ENCODE measurements at regions not wholly inside any gene's neighbourhood (a gene's known extent, or its start where the extent isn't known, plus 50 kb on each side); places are given as distances from the start of the nearest gene placed in this dataset.

DNA sequence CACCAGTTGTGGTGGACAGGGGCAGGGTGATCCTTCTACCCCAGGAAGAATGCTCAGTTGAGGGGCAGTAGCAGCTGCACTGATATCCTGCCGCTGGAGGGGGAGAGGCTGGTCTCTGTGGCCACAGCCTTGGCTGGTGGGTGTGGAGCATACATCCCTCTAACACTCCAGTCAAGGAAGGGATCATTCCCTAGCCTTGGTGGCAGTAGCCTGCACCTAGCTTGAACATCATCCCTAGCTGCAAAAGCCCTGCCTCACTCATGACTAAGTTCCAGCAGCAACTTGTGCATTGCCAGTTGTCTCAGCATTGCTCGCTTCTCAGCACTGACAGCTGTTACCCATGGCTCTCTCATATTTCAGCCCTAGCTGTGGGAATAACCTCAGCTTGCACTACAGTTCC, 688.9 kb upstream of the POT1 start:
- intact Hi-C loops (cut with micrococcal nuclease), result no loop called here
- no peak overlapping the region for H3K4me3 Mint-ChIP-seq

DNA sequence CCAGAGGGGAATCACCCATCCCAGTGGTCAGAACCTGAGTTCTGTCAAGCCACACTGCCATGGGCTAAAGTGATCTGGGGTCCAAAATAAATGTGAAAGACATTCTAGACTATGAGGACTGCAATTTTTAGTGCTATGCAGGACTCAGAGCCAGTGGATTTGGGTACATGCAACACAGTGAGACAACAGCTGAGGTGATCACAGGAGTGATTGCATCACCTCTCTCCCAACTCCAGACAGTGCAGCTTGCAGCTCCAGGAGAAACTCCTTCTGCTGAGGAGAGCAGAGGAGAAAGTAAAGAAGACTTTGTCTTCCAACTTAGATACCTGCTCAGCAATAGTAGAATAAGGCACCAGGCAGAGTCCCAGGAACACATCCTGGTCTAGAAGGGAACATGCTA, 682.0 kb upstream of the POT1 start:
- Mint-ChIP-seq H3K27me3 (ENCODE audit: low read depth) (no peaks in the 10 kb centered on the region), H3K36me3 (ENCODE audit: low read depth) (no peaks in the 10 kb centered on the region), H3K9me3 (peaks cover 24% of the 10 kb centered on the region), H3K27ac (no peak overlapping the region), H3K4me1 (ENCODE audit: low read depth) (no peaks in the 10 kb centered on the region), H3K4me3 (no peak overlapping the region)
- no peak for DNase-seq
- CTCF ChIA-PET, result no interaction called here
- intact Hi-C loops (cut with micrococcal nuclease), result no loop called here

More for the DNA sequence above, 688.9 kb upstream of the POT1 start:
- Mint-ChIP-seq H3K9me3 (peaks cover 28% of the 10 kb centered on the region), H3K27ac (no peak overlapping the region), H3K4me1 (ENCODE audit: low read depth) (no peaks in the 10 kb centered on the region), H3K36me3 (ENCODE audit: low read depth) (no peaks in the 10 kb centered on the region), H3K27me3 (ENCODE audit: low read depth) (no peaks in the 10 kb centered on the region)
- CTCF ChIA-PET, result interaction anchor here (0.6 kb wide), 1 partner anchor 288 kb away, joined by 4 read pairs; no protein-coding TSS in a partner anchor
- DNase-seq, result no peak

GRCh38 chr7:125606671-125607070, 677.0 kb upstream of the POT1 start:
- no peaks in the 10 kb centered on the region for H3K36me3 Mint-ChIP-seq (ENCODE audit: low read depth)
- no peak overlapping the region for H3K27ac Mint-ChIP-seq
- no peak overlapping the region for H3K4me3 Mint-ChIP-seq
- CTCF ChIA-PET, result no interaction called here
- H3K9me3 Mint-ChIP-seq, result peaks cover 4% of the 10 kb centered on the region
- H3K4me1 Mint-ChIP-seq (ENCODE audit: low read depth), result no peaks in the 10 kb centered on the region
- intact Hi-C loops (cut with micrococcal nuclease), result no loop called here
- DNase-seq, result no peak
- H3K27me3 Mint-ChIP-seq (ENCODE audit: low read depth), result no peaks in the 10 kb centered on the region

GRCh38 chr7:125605241-125605640, 675.6 kb upstream of the POT1 start:
- H3K4me3 Mint-ChIP-seq, result no peak overlapping the region
- intact Hi-C loops (cut with micrococcal nuclease), result no loop called here

DNA sequence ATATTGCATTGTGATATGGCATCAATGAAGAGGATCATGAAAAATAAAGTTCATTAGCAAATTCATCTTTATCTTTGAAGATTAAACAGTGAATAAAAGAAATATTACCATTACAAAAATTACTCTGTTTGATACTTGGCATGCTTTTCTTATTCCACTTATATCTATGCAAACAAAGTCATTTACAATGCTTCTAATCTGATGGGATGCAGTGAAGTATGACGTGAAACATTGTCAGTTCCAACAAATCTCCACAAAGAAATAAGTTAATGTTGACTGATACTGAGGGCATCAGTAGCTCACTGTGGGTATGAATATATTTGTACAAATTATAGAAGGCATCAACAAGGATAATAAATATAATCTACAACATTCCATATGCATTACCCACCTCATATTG, 672.8 kb upstream of the POT1 start:
- Mint-ChIP-seq H3K4me3 (no peak overlapping the region), H3K36me3 (ENCODE audit: low read depth) (no peaks in the 10 kb centered on the region), H3K27ac (no peak overlapping the region), H3K9me3 (peaks cover 2% of the 10 kb centered on the region), H3K4me1 (ENCODE audit: low read depth) (no peaks in the 10 kb centered on the region), H3K27me3 (ENCODE audit: low read depth) (no peaks in the 10 kb centered on the region)
- intact Hi-C loops (cut with micrococcal nuclease), result no loop called here
- no peak for DNase-seq
- CTCF ChIA-PET, result no interaction called here

More at GRCh38 chr7:125605241-125605640, 675.6 kb upstream of the POT1 start:
- CTCF ChIA-PET, result no interaction called here
- Mint-ChIP-seq H3K27ac (no peak overlapping the region), H3K9me3 (peaks cover 3% of the 10 kb centered on the region), H3K36me3 (ENCODE audit: low read depth) (no peaks in the 10 kb centered on the region), H3K27me3 (ENCODE audit: low read depth) (no peaks in the 10 kb centered on the region), H3K4me1 (ENCODE audit: low read depth) (no peaks in the 10 kb centered on the region)
- DNase-seq, result no peak

GRCh38 chr7:125599387-125599786, 669.8 kb upstream of the POT1 start:
- Mint-ChIP-seq H3K4me1 (ENCODE audit: low read depth) (no peaks in the 10 kb centered on the region), H3K27me3 (ENCODE audit: low read depth) (no peaks in the 10 kb centered on the region), H3K9me3 (peaks cover 2% of the 10 kb centered on the region), H3K27ac (no peak overlapping the region), H3K4me3 (no peak overlapping the region), H3K36me3 (ENCODE audit: low read depth) (no peaks in the 10 kb centered on the region)
- CTCF ChIA-PET, result no interaction called here
- intact Hi-C loops (cut with micrococcal nuclease), result no loop called here
- DNase-seq, result no peak

GRCh38 chr7:125592331-125592730, 662.7 kb upstream of the POT1 start:
- H3K36me3 Mint-ChIP-seq (ENCODE audit: low read depth), result no peaks in the 10 kb centered on the region
- H3K4me1 Mint-ChIP-seq (ENCODE audit: low read depth), result no peaks in the 10 kb centered on the region
- CTCF ChIA-PET, result no interaction called here
- no peak for DNase-seq
- intact Hi-C loops (cut with micrococcal nuclease), result no loop called here
- no peak overlapping the region for H3K4me3 Mint-ChIP-seq
- H3K27ac Mint-ChIP-seq, result no peak overlapping the region
- no peaks in the 10 kb centered on the region for H3K27me3 Mint-ChIP-seq (ENCODE audit: low read depth)
- H3K9me3 Mint-ChIP-seq, result peaks cover 2% of the 10 kb centered on the region

GRCh38 chr7:125573126-125573525, 643.5 kb upstream of the POT1 start:
- Mint-ChIP-seq H3K9me3 (peaks cover 8% of the 10 kb centered on the region), H3K4me3 (no peak overlapping the region), H3K36me3 (ENCODE audit: low read depth) (no peaks in the 10 kb centered on the region), H3K27me3 (ENCODE audit: low read depth) (no peaks in the 10 kb centered on the region), H3K4me1 (ENCODE audit: low read depth) (no peaks in the 10 kb centered on the region), H3K27ac (no peak overlapping the region)
- intact Hi-C loops (cut with micrococcal nuclease), result no loop called here
- DNase-seq, result no peak
- CTCF ChIA-PET, result no interaction called here

DNA sequence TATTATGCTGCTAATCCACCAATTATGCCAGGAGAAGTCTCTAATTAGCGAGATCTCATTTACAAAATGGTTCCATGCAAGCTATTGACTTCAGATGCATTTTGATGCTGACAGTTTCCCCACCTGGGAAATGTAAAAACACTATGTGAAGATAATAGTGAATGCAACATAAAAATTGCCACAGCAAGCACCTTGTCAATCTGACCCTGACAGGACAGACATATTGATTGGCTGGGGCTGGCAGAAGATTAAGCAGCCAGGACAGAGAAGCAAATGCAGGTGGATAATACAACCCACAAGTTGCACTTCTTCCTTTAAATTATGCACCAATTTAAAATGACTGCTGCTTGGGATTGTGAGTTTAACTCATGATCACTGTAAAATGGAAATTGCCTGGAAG, 642.8 kb upstream of the POT1 start:
- intact Hi-C loops (cut with micrococcal nuclease), result no loop called here
- Mint-ChIP-seq H3K36me3 (ENCODE audit: low read depth) (no peaks in the 10 kb centered on the region), H3K27me3 (ENCODE audit: low read depth) (no peaks in the 10 kb centered on the region), H3K27ac (no peak overlapping the region), H3K4me3 (no peak overlapping the region), H3K9me3 (peaks cover 6% of the 10 kb centered on the region), H3K4me1 (ENCODE audit: low read depth) (no peaks in the 10 kb centered on the region)
- CTCF ChIA-PET, result no interaction called here
- no peak for DNase-seq

- CTCF ChIA-PET, result no interaction called here
- no peak for DNase-seq
- Mint-ChIP-seq H3K4me3 (no peak overlapping the region), H3K27me3 (ENCODE audit: low read depth) (no peaks in the 10 kb centered on the region), H3K27ac (no peak overlapping the region), H3K36me3 (ENCODE audit: low read depth) (no peaks in the 10 kb centered on the region), H3K9me3 (peaks cover 6% of the 10 kb centered on the region), H3K4me1 (ENCODE audit: low read depth) (no peaks in the 10 kb centered on the region)
- intact Hi-C loops (cut with micrococcal nuclease), result no loop called here
Measured at GRCh38 chr7:125568799-125569198, 639.2 kb upstream of the POT1 start.

DNA sequence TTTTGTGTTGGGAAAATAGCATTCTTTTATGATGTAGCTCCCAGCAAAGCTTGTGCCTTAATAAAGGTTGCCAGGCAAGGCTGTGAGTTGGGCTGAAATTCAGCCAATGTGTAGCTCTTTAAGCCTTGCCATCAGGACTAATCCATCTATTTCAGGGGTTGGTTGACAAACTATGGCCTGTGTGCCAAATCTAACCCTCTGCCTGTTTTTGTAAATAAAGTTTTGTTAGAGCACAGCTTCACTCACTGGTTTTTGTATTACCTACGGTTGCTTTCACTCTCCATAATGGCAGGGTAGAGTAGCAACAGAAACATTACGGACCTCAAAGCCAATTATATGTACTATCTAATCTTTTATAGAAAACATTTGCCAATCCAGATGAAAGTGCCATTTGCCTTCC, 638.1 kb upstream of the POT1 start:
- no peaks in the 10 kb centered on the region for H3K36me3 Mint-ChIP-seq (ENCODE audit: low read depth)
- CTCF ChIA-PET, result interaction anchor here (0.6 kb wide), 1 partner anchor 11 kb away, joined by 8 read pairs; no protein-coding TSS in a partner anchor
- H3K27ac Mint-ChIP-seq, result no peak overlapping the region
- no peaks in the 10 kb centered on the region for H3K27me3 Mint-ChIP-seq (ENCODE audit: low read depth)
- no peak for DNase-seq
- intact Hi-C loops (cut with micrococcal nuclease), result no loop called here
- H3K4me3 Mint-ChIP-seq, result no peak overlapping the region
- H3K4me1 Mint-ChIP-seq (ENCODE audit: low read depth), result no peaks in the 10 kb centered on the region
- H3K9me3 Mint-ChIP-seq, result peaks cover 6% of the 10 kb centered on the region

- H3K27ac Mint-ChIP-seq, result no peak overlapping the region
- CTCF ChIA-PET, result no interaction called here
- intact Hi-C loops (cut with micrococcal nuclease), result no loop called here
- H3K27me3 Mint-ChIP-seq (ENCODE audit: low read depth), result no peaks in the 10 kb centered on the region
- peaks cover 3% of the 10 kb centered on the region for H3K9me3 Mint-ChIP-seq
- H3K4me3 Mint-ChIP-seq, result no peak overlapping the region
- no peaks in the 10 kb centered on the region for H3K4me1 Mint-ChIP-seq (ENCODE audit: low read depth)
- no peak for DNase-seq
- no peaks in the 10 kb centered on the region for H3K36me3 Mint-ChIP-seq (ENCODE audit: low read depth)
Measured at GRCh38 chr7:125563964-125564529, 634.4 kb upstream of the POT1 start.

DNA sequence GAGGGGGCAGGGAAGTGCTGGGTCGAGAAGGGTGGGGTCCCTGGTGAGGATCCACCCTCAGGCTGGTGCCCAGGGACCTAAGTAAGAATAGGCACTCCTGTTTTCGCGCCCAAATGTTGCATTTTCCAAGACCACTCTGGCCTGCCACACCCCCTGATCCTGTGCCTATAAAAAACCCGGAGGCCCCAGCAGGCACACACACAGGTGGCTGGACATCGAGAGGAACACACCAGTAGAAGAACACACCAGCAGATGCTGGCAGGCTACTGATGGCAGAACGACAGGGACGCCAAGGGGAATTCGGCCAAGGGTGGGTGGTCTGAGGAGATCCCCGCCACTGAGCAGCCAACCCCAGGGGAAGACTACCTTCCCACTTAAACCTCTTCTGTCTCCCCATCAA, 633.9 kb upstream of the POT1 start:
- Mint-ChIP-seq H3K4me1 (ENCODE audit: low read depth) (no peaks in the 10 kb centered on the region), H3K36me3 (ENCODE audit: low read depth) (no peaks in the 10 kb centered on the region)

GRCh38 chr7:125561006-125561405, 631.4 kb upstream of the POT1 start:
- CTCF ChIA-PET, result no interaction called here
- Mint-ChIP-seq H3K4me1 (ENCODE audit: low read depth) (no peaks in the 10 kb centered on the region), H3K27ac (no peak overlapping the region), H3K36me3 (ENCODE audit: low read depth) (no peaks in the 10 kb centered on the region), H3K27me3 (ENCODE audit: low read depth) (no peaks in the 10 kb centered on the region), H3K9me3 (peaks cover 2% of the 10 kb centered on the region), H3K4me3 (no peak overlapping the region)
- DNase-seq, result no peak
- intact Hi-C loops (cut with micrococcal nuclease), result no loop called here

More for the DNA sequence above, 633.9 kb upstream of the POT1 start:
- intact Hi-C loops (cut with micrococcal nuclease), result no loop called here
- no peak overlapping the region for H3K27ac Mint-ChIP-seq
- no peaks in the 10 kb centered on the region for H3K27me3 Mint-ChIP-seq (ENCODE audit: low read depth)
- H3K9me3 Mint-ChIP-seq, result peaks cover under 1% of the 10 kb centered on the region
- no peak for DNase-seq
- CTCF ChIA-PET, result no interaction called here
- no peak overlapping the region for H3K4me3 Mint-ChIP-seq

All from activated naive CD4-positive, alpha-beta T cell treated with anti-CD3 and anti-CD28 coated beads for 36 hours (primary cell).